Smooth muscle cell (in vitro differentiated cells): ENCODE measurements at regions not wholly inside any gene's neighbourhood (a gene's known extent, or its start where the extent isn't known, plus 50 kb on each side); places are given as distances from the start of the nearest gene placed in this dataset.

Source experiments
- DNase-seq: peaks from one replicate; lab custom pipeline; 2025; ENCODE audit not compliant: unreplicated experiment; lab: John Stamatoyannopoulos, UW
- H2AFZ ChIP-seq: fragments of 200-600 bp; sonication (generic); 2 replicates; pipeline ENCODE4 v1.6.0; 2016; ENCODE audit warnings: antibody characterized with exemption, low read depth, mild to moderate bottlenecking
- H3F3A ChIP-seq: fragments of 200-600 bp; sonication (generic); 2 replicates; pipeline ENCODE4 v1.6.0; 2017; ENCODE audit warnings: antibody characterized with exemption, low read depth
- H3K27ac ChIP-seq: fragments of 200-600 bp; sonication (generic); 2 replicates; pipeline ENCODE4 v1.5.1; 2016; ENCODE audit warnings: low read depth, mild to moderate bottlenecking
- H3K27me3 ChIP-seq: fragments of 200-600 bp; sonication (generic); 2 replicates; pipeline ENCODE4 v1.6.1; 2016; ENCODE audit warnings: low read depth, mild to moderate bottlenecking
- H3K36me3 ChIP-seq: fragments of 200-600 bp; sonication (generic); 2 replicates; pipeline ENCODE4 v1.5.1; 2016; ENCODE audit warnings: low read depth
- H3K4me1 ChIP-seq: fragments of 200-600 bp; sonication (generic); 2 replicates; pipeline ENCODE4 v1.5.1; 2016; ENCODE audit warnings: low read depth
- H3K4me2 ChIP-seq: fragments of 200-600 bp; sonication (generic); 2 replicates; pipeline ENCODE4 v1.6.0; 2016; ENCODE audit warnings: mild to moderate bottlenecking
- H3K4me3 ChIP-seq: fragments of 200-600 bp; sonication (generic); 2 replicates; pipeline ENCODE4 v1.5.1; 2016; ENCODE audit warnings: mild to moderate bottlenecking
- H3K79me2 ChIP-seq: fragments of 200-600 bp; sonication (generic); 2 replicates; pipeline ENCODE4 v1.6.0; 2016; ENCODE audit warnings: low read depth, mild to moderate bottlenecking
- H3K9ac ChIP-seq: fragments of 200-600 bp; sonication (generic); 2 replicates; pipeline ENCODE4 v1.6.0; 2016; ENCODE audit warnings: low read depth
- H3K9me3 ChIP-seq: fragments of 200-600 bp; sonication (generic); replicated peaks from 2 replicates; pipeline ENCODE4 v1.5.1; 2016; ENCODE audit warnings: low read depth
- H4K20me1 ChIP-seq: fragments of 200-600 bp; sonication (generic); 2 replicates; pipeline ENCODE4 v1.6.0; 2016; ENCODE audit warnings: low read depth
- WGBS: methylation state at CpG from one replicate; pipeline ENCODE4 v1.1.7; 2016; ENCODE audit warnings: low lambda C conversion rate; 5-methylcytosine and 5-hydroxymethylcytosine counted together
- TF ChIP-seq, protein P1 (sequence below): fragments of 200-600 bp; sonication (generic); IDR thresholded peaks from 2 replicates; pipeline ENCODE4 v1.5.1; 2017; ENCODE audit warnings: borderline replicate concordance, mild to moderate bottlenecking, antibody characterized with exemption; ENCODE audit not compliant: insufficient read depth, poor library complexity, severe bottlenecking

- no peak overlapping the region for H3K9ac ChIP-seq
- TF ChIP-seq, protein P1, sequence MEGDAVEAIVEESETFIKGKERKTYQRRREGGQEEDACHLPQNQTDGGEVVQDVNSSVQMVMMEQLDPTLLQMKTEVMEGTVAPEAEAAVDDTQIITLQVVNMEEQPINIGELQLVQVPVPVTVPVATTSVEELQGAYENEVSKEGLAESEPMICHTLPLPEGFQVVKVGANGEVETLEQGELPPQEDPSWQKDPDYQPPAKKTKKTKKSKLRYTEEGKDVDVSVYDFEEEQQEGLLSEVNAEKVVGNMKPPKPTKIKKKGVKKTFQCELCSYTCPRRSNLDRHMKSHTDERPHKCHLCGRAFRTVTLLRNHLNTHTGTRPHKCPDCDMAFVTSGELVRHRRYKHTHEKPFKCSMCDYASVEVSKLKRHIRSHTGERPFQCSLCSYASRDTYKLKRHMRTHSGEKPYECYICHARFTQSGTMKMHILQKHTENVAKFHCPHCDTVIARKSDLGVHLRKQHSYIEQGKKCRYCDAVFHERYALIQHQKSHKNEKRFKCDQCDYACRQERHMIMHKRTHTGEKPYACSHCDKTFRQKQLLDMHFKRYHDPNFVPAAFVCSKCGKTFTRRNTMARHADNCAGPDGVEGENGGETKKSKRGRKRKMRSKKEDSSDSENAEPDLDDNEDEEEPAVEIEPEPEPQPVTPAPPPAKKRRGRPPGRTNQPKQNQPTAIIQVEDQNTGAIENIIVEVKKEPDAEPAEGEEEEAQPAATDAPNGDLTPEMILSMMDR, result no peak
- 92% methylated on average over 8 of the region's 8 CpGs for WGBS
- no peaks in the 10 kb centered on the region for H3K27me3 ChIP-seq
- H3K4me2 ChIP-seq, result no peak overlapping the region
- no peaks in the 10 kb centered on the region for H3K79me2 ChIP-seq
- H3K36me3 ChIP-seq, result no peaks in the 10 kb centered on the region
- no peaks in the 10 kb centered on the region for H4K20me1 ChIP-seq
- H3K4me1 ChIP-seq, result no peaks in the 10 kb centered on the region
- H2AFZ ChIP-seq, result no peak overlapping the region
- no peak overlapping the region for H3K27ac ChIP-seq
- H3K4me3 ChIP-seq, result no peak overlapping the region
- no peaks in the 10 kb centered on the region for H3F3A ChIP-seq
- H3K9me3 ChIP-seq, result no peaks in the 10 kb centered on the region
- no peak for DNase-seq
Measured at GRCh38 chr16:55125818-55126385, 195.2 kb downstream of the IRX5 start.

DNA sequence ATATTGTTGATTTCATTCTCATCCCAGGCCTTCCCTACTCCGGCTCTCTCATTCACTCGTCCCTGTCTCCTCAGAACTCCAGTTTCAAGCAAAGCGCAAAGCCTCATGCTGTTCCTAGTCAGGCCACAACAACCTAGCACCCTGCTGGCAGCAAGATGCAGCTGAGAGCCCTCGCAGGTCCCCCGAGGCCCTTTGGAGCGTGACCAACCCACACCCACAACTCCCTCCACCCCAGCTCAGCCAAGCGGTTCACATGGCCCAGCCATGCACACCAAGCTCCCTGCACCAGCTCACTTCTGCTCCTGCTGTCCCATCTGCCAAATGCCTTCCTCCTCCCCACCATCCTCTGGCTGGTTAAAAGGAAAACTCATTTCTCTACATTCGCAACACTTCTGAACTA is 195.8 kb downstream of the IRX5 start:
- H3K9me3 ChIP-seq, result no peaks in the 10 kb centered on the region
- H3K79me2 ChIP-seq, result no peaks in the 10 kb centered on the region
- H2AFZ ChIP-seq, result no peak overlapping the region
- no peak overlapping the region for H3K27ac ChIP-seq
- no peak for DNase-seq
- no peaks in the 10 kb centered on the region for H3K27me3 ChIP-seq
- no peaks in the 10 kb centered on the region for H3K36me3 ChIP-seq
- no peak overlapping the region for H3K4me3 ChIP-seq
- H3K4me1 ChIP-seq, result no peaks in the 10 kb centered on the region
- H3K9ac ChIP-seq, result no peak overlapping the region
- no peak overlapping the region for H3K4me2 ChIP-seq
- no peaks in the 10 kb centered on the region for H4K20me1 ChIP-seq
- H3F3A ChIP-seq, result no peaks in the 10 kb centered on the region
- 89% methylated on average over 8 of the region's 8 CpGs for WGBS
- TF ChIP-seq, protein P1, result no peak

GRCh38 chr16:55130456-55130855 is 193.5 kb upstream of the IRX6 start:
- Histone ChIP-seq H3K79me2 (no peaks in the 10 kb centered on the region), H3K27me3 (no peaks in the 10 kb centered on the region), H3K27ac (no peak overlapping the region), H3K4me3 (no peak overlapping the region), H3F3A (no peaks in the 10 kb centered on the region), H3K9me3 (no peaks in the 10 kb centered on the region), H3K4me2 (no peak overlapping the region), H3K9ac (no peak overlapping the region), H3K36me3 (no peaks in the 10 kb centered on the region), H2AFZ (no peak overlapping the region), H3K4me1 (no peaks in the 10 kb centered on the region), H4K20me1 (no peaks in the 10 kb centered on the region)
- no peak for DNase-seq
- TF ChIP-seq, protein P1, result no peak
- WGBS, result 87% methylated on average over 12 of the region's 12 CpGs

DNA sequence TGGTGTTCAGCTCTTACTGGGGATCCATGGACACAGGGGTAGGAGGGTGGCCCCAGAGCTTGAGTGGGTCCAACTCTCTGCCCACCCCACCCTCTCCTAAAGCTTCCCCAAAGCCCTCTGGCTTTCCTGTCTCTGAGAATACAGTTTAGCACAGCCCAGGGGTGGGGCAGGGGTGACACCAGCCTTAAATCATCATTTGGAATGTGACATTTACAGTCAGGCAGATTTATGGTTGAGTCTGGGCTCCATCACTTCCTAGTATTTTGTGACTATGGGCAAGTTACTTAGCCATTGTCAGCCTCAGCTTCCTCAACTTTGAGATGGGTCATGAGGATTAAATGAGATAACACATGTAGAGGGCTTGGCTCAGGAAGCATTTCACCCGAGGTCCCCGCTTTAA is 193.1 kb upstream of the IRX6 start:
- Histone ChIP-seq H3K4me3 (no peak overlapping the region), H3K4me2 (no peak overlapping the region), H3K27ac (no peak overlapping the region), H3K79me2 (no peaks in the 10 kb centered on the region), H4K20me1 (no peaks in the 10 kb centered on the region), H3K27me3 (no peaks in the 10 kb centered on the region), H3K4me1 (no peaks in the 10 kb centered on the region), H3K9ac (no peak overlapping the region), H3F3A (no peaks in the 10 kb centered on the region), H3K36me3 (no peaks in the 10 kb centered on the region), H3K9me3 (no peaks in the 10 kb centered on the region), H2AFZ (no peak overlapping the region)
- TF ChIP-seq, protein P1, result no peak
- no peak for DNase-seq
- WGBS, result 61% methylated on average over 2 of the region's 2 CpGs
